PFSK-1 (cell line): ENCODE measurements at regions not wholly inside any gene's neighbourhood (a gene's known extent, or its start where the extent isn't known, plus 50 kb on each side); places are given as distances from the start of the nearest gene placed in this dataset.

Experiments used
- POLR2AphosphoS5 ChIP-seq: IDR thresholded peaks from 2 replicates; pipeline ENCODE4 v1.6.1; 2012; ENCODE audit warnings: low read depth, mild to moderate bottlenecking, control low read depth, low read length, moderate library complexity
- SIN3A ChIP-seq: IDR thresholded peaks from 2 replicates; pipeline ENCODE4 v1.6.1; 2012; ENCODE audit warnings: mild to moderate bottlenecking, low read length, moderate library complexity, borderline replicate concordance; ENCODE audit not compliant: insufficient read depth
- TAF1 ChIP-seq: IDR thresholded peaks from 2 replicates; pipeline ENCODE4 v1.6.1; 2012; ENCODE audit warnings: low read length, control low read depth, borderline replicate concordance; ENCODE audit not compliant: insufficient read depth
- TF ChIP-seq, protein P1 (sequence below), 2 experiments: IDR thresholded peaks; 2 replicates each; pipeline versions ENCODE4 v1.6.1 to v1.8.0; 2011 to 2012; ENCODE audit warnings: low read depth in 2 of 2, low read length in 2 of 2, control low read depth in 1 of 2, inconsistent platforms in 1 of 2, mild to moderate bottlenecking in 1 of 2, moderate library complexity in 1 of 2; ENCODE audit not compliant: insufficient read depth in 1 of 2

- TF ChIP-seq, protein P1, sequence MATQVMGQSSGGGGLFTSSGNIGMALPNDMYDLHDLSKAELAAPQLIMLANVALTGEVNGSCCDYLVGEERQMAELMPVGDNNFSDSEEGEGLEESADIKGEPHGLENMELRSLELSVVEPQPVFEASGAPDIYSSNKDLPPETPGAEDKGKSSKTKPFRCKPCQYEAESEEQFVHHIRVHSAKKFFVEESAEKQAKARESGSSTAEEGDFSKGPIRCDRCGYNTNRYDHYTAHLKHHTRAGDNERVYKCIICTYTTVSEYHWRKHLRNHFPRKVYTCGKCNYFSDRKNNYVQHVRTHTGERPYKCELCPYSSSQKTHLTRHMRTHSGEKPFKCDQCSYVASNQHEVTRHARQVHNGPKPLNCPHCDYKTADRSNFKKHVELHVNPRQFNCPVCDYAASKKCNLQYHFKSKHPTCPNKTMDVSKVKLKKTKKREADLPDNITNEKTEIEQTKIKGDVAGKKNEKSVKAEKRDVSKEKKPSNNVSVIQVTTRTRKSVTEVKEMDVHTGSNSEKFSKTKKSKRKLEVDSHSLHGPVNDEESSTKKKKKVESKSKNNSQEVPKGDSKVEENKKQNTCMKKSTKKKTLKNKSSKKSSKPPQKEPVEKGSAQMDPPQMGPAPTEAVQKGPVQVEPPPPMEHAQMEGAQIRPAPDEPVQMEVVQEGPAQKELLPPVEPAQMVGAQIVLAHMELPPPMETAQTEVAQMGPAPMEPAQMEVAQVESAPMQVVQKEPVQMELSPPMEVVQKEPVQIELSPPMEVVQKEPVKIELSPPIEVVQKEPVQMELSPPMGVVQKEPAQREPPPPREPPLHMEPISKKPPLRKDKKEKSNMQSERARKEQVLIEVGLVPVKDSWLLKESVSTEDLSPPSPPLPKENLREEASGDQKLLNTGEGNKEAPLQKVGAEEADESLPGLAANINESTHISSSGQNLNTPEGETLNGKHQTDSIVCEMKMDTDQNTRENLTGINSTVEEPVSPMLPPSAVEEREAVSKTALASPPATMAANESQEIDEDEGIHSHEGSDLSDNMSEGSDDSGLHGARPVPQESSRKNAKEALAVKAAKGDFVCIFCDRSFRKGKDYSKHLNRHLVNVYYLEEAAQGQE (IDR thresholded peaks at IDR 0.05; ENCODE audit: insufficient read depth in 1 of 2, low read depth in 2 of 2, low read length in 2 of 2): no peak
- no peak for TF ChIP-seq POLR2AphosphoS5
- TF ChIP-seq TAF1: no peak
- TF ChIP-seq SIN3A: no peak
These were observed 397.3 kb upstream of the MIR17HG start for GRCh38 chr13:90950160-90950559.
